GM23248 (cell line): ENCODE measurements at regions not wholly inside any gene's neighbourhood (a gene's known extent, or its start where the extent isn't known, plus 50 kb on each side); places are given as distances from the start of the nearest gene placed in this dataset.

Source experiments
- DNase-seq: peaks from one replicate; pipeline ENCODE4 v3.0.0-alpha.2; 2015
- H2AFZ ChIP-seq: fragments of 200-600 bp; sonication (generic); 2 replicates; pipeline ENCODE4 v1.6.1; 2016; ENCODE audit warnings: antibody characterized with exemption
- H3F3A ChIP-seq: fragments of 200-600 bp; sonication (generic); 2 replicates; pipeline ENCODE4 v1.6.1; 2016; ENCODE audit warnings: mild to moderate bottlenecking, antibody characterized with exemption, mixed run types; ENCODE audit not compliant: insufficient read depth
- H3K27ac ChIP-seq: fragments of 200-600 bp; sonication (generic); 2 replicates; pipeline ENCODE4 v1.5.1; 2016; ENCODE audit warnings: mild to moderate bottlenecking
- H3K27me3 ChIP-seq: fragments of 200-600 bp; sonication (generic); replicated peaks from 2 replicates; pipeline ENCODE4 v1.6.1; 2016; ENCODE audit warnings: mild to moderate bottlenecking; ENCODE audit not compliant: insufficient read depth
- H3K36me3 ChIP-seq: fragments of 200-600 bp; sonication (generic); 2 replicates; pipeline ENCODE4 v1.6.1; 2016; ENCODE audit warnings: low read depth, mild to moderate bottlenecking
- H3K4me1 ChIP-seq: fragments of 200-600 bp; sonication (generic); 2 replicates; pipeline ENCODE4 v1.6.1; 2016; ENCODE audit warnings: mild to moderate bottlenecking; ENCODE audit not compliant: insufficient read depth
- H3K4me2 ChIP-seq: fragments of 200-600 bp; sonication (generic); one replicate; pipeline ENCODE4 v1.6.1; 2016; ENCODE audit warnings: mild to moderate bottlenecking; ENCODE audit not compliant: unreplicated experiment
- H3K4me3 ChIP-seq: fragments of 200-600 bp; sonication (generic); 2 replicates; pipeline ENCODE4 v1.5.1; 2016; ENCODE audit warnings: mild to moderate bottlenecking
- H3K79me2 ChIP-seq: fragments of 200-600 bp; sonication (generic); 2 replicates; pipeline ENCODE4 v1.6.1; 2016; ENCODE audit warnings: mild to moderate bottlenecking; ENCODE audit not compliant: insufficient read depth
- H3K9ac ChIP-seq: fragments of 200-600 bp; sonication (generic); 2 replicates; pipeline ENCODE4 v1.6.1; 2016; ENCODE audit warnings: mild to moderate bottlenecking
- H3K9me2 ChIP-seq: fragments of 200-600 bp; sonication (generic); 2 replicates; pipeline ENCODE4 v1.6.1; 2016; ENCODE audit warnings: mixed run types, mild to moderate bottlenecking, moderate library complexity; ENCODE audit not compliant: insufficient read depth
- H3K9me3 ChIP-seq: fragments of 200-600 bp; sonication (generic); one replicate; pipeline ENCODE4 v1.6.1; 2017; ENCODE audit warnings: low read depth
- H4K20me1 ChIP-seq: fragments of 200-600 bp; sonication (generic); 2 replicates; pipeline ENCODE4 v1.6.0; 2016; ENCODE audit not compliant: insufficient read depth
- EZH2 ChIP-seq: fragments of 200-600 bp; sonication (generic); IDR thresholded peaks from 2 replicates; pipeline ENCODE4 v1.6.1; 2018; ENCODE audit warnings: antibody characterized with exemption, mild to moderate bottlenecking; ENCODE audit not compliant: insufficient read depth, poor library complexity, severe bottlenecking
- EZH2phosphoT487 ChIP-seq: fragments of 200-600 bp; sonication (generic); IDR thresholded peaks from 2 replicates; pipeline ENCODE4 v1.6.1; 2018; ENCODE audit warnings: antibody characterized with exemption, moderate library complexity, mild to moderate bottlenecking, low read depth; ENCODE audit not compliant: insufficient read depth
- WGBS, 2 experiments: methylation state at CpG; one replicate each; pipeline ENCODE4 v1.1.6; 2015 to 2017; ENCODE audit warnings: low lambda C conversion rate in 2 of 2, low coverage in 1 of 2; ENCODE audit errors: missing lambda C conversion rate in 2 of 2; 5-methylcytosine and 5-hydroxymethylcytosine counted together
- in situ Hi-C: fragments of 300-500 bp; cut with MboI; formaldehyde crosslinking; loops from 2 replicates; pipeline ENCODE4 v1.15.0; 2020

GRCh38 chr4:8681391-8681790, 88.8 kb downstream of the CPZ start:
- H2AFZ ChIP-seq, result no peak overlapping the region
- H3K79me2 ChIP-seq, result no peaks in the 10 kb centered on the region
- H3K4me2 ChIP-seq, result no peak overlapping the region
- no peak overlapping the region for H3K27ac ChIP-seq
- no peaks in the 10 kb centered on the region for H3K36me3 ChIP-seq
- DNase-seq, result no peak
- in situ Hi-C loops, result no loop called here
- no peak overlapping the region for H3K9ac ChIP-seq
- 32 to 43% methylated on average over 11 of the region's 11 CpGs for WGBS, 2 experiments
- no peaks in the 10 kb centered on the region for H3K9me2 ChIP-seq
- H3K4me3 ChIP-seq, result no peak overlapping the region
- no peaks in the 10 kb centered on the region for H3K4me1 ChIP-seq
- H3K9me3 ChIP-seq, result no peaks in the 10 kb centered on the region
- no peaks in the 10 kb centered on the region for H3F3A ChIP-seq
- H3K27me3 ChIP-seq, result no peaks in the 10 kb centered on the region
- no peaks in the 10 kb centered on the region for H4K20me1 ChIP-seq
- TF ChIP-seq EZH2 (no peak), EZH2phosphoT487 (no peak)

DNA sequence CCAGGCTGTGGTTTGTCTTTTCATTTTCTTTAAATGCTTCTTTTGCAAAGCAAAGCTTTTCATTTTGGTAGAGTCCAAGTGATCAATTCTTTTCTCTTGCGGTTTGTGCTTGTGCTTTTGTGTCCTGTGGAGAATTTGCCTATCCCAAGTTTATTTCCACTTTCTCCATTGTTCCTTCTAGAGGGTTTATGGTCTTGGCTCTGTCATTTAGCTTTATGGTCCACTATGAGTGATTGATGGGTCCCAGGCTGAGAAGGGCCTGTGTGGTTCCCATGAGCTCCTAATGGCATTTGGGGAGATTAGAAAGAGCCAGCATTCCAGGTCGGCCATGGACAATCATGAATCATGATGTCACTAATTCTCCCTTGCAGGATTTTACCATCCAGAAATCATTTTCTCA, 86.5 kb downstream of the CPZ start:
- in situ Hi-C loops, result no loop called here
- no peaks in the 10 kb centered on the region for H3K9me3 ChIP-seq
- no peaks in the 10 kb centered on the region for H3K36me3 ChIP-seq
- WGBS, 2 experiments, result 35% methylated on average over 2 of the region's 2 CpGs
- H2AFZ ChIP-seq, result no peak overlapping the region
- DNase-seq, result no peak
- no peaks in the 10 kb centered on the region for H4K20me1 ChIP-seq
- no peaks in the 10 kb centered on the region for H3K79me2 ChIP-seq
- no peak overlapping the region for H3K4me3 ChIP-seq
- no peaks in the 10 kb centered on the region for H3K4me1 ChIP-seq
- TF ChIP-seq EZH2phosphoT487 (no peak), EZH2 (no peak)
- H3K27ac ChIP-seq, result no peak overlapping the region
- no peaks in the 10 kb centered on the region for H3F3A ChIP-seq
- no peak overlapping the region for H3K4me2 ChIP-seq
- H3K9me2 ChIP-seq, result no peaks in the 10 kb centered on the region
- H3K27me3 ChIP-seq, result no peaks in the 10 kb centered on the region
- no peak overlapping the region for H3K9ac ChIP-seq

GRCh38 chr4:8676676-8677075, 84.1 kb downstream of the CPZ start:
- no peak overlapping the region for H3K27ac ChIP-seq
- WGBS, 2 experiments, result 52 to 73% methylated on average over 11 of the region's 11 CpGs
- H3K79me2 ChIP-seq, result no peaks in the 10 kb centered on the region
- H4K20me1 ChIP-seq, result no peaks in the 10 kb centered on the region
- no peak overlapping the region for H3K9ac ChIP-seq
- no peaks in the 10 kb centered on the region for H3K9me2 ChIP-seq
- no peak overlapping the region for H2AFZ ChIP-seq
- H3K36me3 ChIP-seq, result no peaks in the 10 kb centered on the region
- in situ Hi-C loops, result no loop called here
- no peaks in the 10 kb centered on the region for H3K4me1 ChIP-seq
- H3F3A ChIP-seq, result no peaks in the 10 kb centered on the region
- no peak for TF ChIP-seq EZH2
- TF ChIP-seq EZH2phosphoT487, result no peak
- H3K27me3 ChIP-seq, result no peaks in the 10 kb centered on the region
- no peak overlapping the region for H3K4me3 ChIP-seq
- H3K4me2 ChIP-seq, result no peak overlapping the region
- no peak for DNase-seq
- H3K9me3 ChIP-seq, result no peaks in the 10 kb centered on the region

DNA sequence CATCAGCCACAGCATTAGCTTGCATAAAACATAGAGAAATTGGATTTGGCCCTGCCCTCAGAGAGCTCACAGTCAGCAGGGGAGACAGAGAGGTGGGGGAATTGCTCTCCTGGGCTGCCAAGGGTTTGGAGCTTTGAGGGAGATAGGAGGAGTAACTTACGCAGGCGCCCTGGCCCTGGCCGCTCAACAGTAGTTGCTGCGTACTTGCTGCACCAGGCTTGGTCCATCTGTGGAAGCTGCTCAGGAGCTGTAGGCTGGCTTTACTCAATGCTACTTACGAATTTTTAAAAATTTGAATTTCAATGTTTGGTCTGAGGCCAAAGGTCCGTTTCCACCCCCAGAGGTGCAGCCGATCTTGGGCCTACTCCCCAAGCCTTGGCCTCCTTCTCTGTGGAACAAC, 83.3 kb downstream of the CPZ start:
- Histone ChIP-seq H3K9ac (no peak overlapping the region), H3F3A (no peaks in the 10 kb centered on the region), H3K4me2 (no peak overlapping the region), H3K27ac (no peak overlapping the region), H3K9me2 (no peaks in the 10 kb centered on the region), H4K20me1 (no peaks in the 10 kb centered on the region), H3K4me1 (no peaks in the 10 kb centered on the region), H3K9me3 (no peaks in the 10 kb centered on the region), H3K4me3 (no peak overlapping the region), H2AFZ (no peak overlapping the region), H3K79me2 (no peaks in the 10 kb centered on the region), H3K27me3 (no peaks in the 10 kb centered on the region), H3K36me3 (no peaks in the 10 kb centered on the region)
- TF ChIP-seq EZH2phosphoT487 (no peak), EZH2 (no peak)
- 60% methylated on average over 7 of the region's 7 CpGs for WGBS, 2 experiments
- no peak for DNase-seq
- in situ Hi-C loops, result no loop called here

DNA sequence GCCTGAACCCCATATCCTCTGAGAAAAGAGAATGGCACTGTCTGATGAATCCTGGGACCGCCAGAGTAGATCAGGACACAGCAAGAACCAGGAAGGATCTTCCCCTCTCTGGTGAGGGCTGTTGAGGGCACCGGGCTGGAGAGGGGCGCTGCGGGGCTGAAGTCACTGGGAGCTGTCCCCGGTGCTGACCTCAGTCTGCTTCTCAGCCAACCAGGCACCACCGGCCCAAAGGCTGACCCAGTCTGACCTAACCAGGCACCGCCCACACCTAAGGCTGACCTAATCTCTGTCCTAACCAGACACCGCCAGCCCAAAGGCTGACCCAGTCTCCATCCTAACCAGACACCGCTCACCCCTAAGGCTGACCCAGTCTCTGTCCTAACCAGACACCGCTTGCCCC, 82.8 kb downstream of the CPZ start:
- H3K9me3 ChIP-seq, result no peaks in the 10 kb centered on the region
- no peak overlapping the region for H2AFZ ChIP-seq
- H4K20me1 ChIP-seq, result no peaks in the 10 kb centered on the region
- no peaks in the 10 kb centered on the region for H3F3A ChIP-seq
- no peak overlapping the region for H3K27ac ChIP-seq
- H3K4me1 ChIP-seq, result no peaks in the 10 kb centered on the region
- TF ChIP-seq EZH2phosphoT487 (no peak), EZH2 (no peak)
- no peaks in the 10 kb centered on the region for H3K9me2 ChIP-seq
- H3K27me3 ChIP-seq, result peaks cover 4% of the 10 kb centered on the region; the same call in 1 of the 2 replicates
- no peaks in the 10 kb centered on the region for H3K36me3 ChIP-seq
- H3K4me3 ChIP-seq, result no peak overlapping the region
- DNase-seq, result peak; percentile 46
- H3K4me2 ChIP-seq, result no peak overlapping the region
- 23 to 27% methylated on average over 10 of the region's 10 CpGs for WGBS, 2 experiments
- in situ Hi-C loops, result no loop called here
- no peak overlapping the region for H3K9ac ChIP-seq
- H3K79me2 ChIP-seq, result no peaks in the 10 kb centered on the region
